Prostate gland (tissue), 2 donors: ENCODE measurements at regions not wholly inside any gene's neighbourhood (a gene's known extent, or its start where the extent isn't known, plus 50 kb on each side); places are given as distances from the start of the nearest gene placed in this dataset.

ENCODE experiments used
- POLR2A ChIP-seq: fragments of 450-650 bp; IDR thresholded peaks from one replicate; pipeline ENCODE4 v1.6.1; 2016; ENCODE audit warnings: antibody characterized with exemption, mild to moderate bottlenecking
- POLR2AphosphoS5 ChIP-seq: sonication (generic); formaldehyde crosslinking; IDR thresholded peaks from one replicate; pipeline ENCODE4 v1.6.1; 2017; ENCODE audit warnings: antibody characterized with exemption
- TF ChIP-seq, protein P1 (sequence below), 4 experiments: fragments of 200-600 bp in 2 of 4; fragments of 450-650 bp in 2 of 4; sonication (generic) in 2 of 4; IDR thresholded peaks; 1 replicate in 3 of 4; 2 replicates in 1 of 4; pipeline ENCODE4 v1.5.1; 2016 to 2019; ENCODE audit warnings: antibody characterized with exemption in 4 of 4, mild to moderate bottlenecking in 2 of 4, moderate library complexity in 2 of 4

- TF ChIP-seq POLR2A, result no peak
- TF ChIP-seq, protein P1, sequence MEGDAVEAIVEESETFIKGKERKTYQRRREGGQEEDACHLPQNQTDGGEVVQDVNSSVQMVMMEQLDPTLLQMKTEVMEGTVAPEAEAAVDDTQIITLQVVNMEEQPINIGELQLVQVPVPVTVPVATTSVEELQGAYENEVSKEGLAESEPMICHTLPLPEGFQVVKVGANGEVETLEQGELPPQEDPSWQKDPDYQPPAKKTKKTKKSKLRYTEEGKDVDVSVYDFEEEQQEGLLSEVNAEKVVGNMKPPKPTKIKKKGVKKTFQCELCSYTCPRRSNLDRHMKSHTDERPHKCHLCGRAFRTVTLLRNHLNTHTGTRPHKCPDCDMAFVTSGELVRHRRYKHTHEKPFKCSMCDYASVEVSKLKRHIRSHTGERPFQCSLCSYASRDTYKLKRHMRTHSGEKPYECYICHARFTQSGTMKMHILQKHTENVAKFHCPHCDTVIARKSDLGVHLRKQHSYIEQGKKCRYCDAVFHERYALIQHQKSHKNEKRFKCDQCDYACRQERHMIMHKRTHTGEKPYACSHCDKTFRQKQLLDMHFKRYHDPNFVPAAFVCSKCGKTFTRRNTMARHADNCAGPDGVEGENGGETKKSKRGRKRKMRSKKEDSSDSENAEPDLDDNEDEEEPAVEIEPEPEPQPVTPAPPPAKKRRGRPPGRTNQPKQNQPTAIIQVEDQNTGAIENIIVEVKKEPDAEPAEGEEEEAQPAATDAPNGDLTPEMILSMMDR (IDR thresholded peaks at IDR 0.05), result no peak
- no peak for TF ChIP-seq POLR2AphosphoS5
Observed at GRCh38 chr18:30333310-30333709, 709.2 kb downstream of the DSC3 start.
